ENCODE measurements at regions not wholly inside any gene's neighbourhood (a gene's known extent, or its start where the extent isn't known, plus 50 kb on each side); places are given as distances from the start of the nearest gene placed in this dataset.

DNA sequence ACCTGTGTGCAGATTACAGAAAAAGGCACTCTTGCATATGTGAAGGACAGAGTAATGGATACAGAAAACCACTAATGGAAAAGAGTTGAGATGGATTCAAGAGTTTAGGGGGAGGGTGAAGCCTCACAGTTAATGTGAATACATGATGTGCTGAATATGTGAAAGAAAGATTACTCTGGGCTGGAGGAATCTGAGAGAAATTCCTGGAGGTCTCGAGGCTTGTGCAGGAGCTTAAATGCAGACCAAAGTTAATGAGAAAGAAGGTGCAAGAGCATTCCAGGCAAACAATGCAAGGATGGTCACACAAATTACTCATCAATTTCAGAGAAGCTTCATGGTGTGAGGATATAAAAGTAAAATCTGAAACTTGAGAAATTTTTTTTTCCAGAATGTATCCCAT, 768.8 kb downstream of the STPG2 start:
- TF ChIP-seq POLR2AphosphoS5 (IDR thresholded peaks at IDR 0.05; ENCODE audit: low read depth, low read length) (no peak), POLR2A (IDR thresholded peaks at IDR 0.05; ENCODE audit: low read depth, low read length) (no peak)
